T-helper 1 cell treated with Interleukin-12 subunit alpha and Interleukin-12 subunit beta and Interleukin-4 antibody, amounts not matched to agents 30 μg/mL and 1 μg/mL, for 36 hours (primary cell): ENCODE measurements at regions not wholly inside any gene's neighbourhood (a gene's known extent, or its start where the extent isn't known, plus 50 kb on each side); places are given as distances from the start of the nearest gene placed in this dataset.

Source experiments
- H3K27ac Mint-ChIP-seq: one replicate; pipeline ENCODE4 v1.8.0; 2021; ENCODE audit warnings: mild to moderate bottlenecking, mixed read lengths
- H3K27me3 Mint-ChIP-seq: one replicate; pipeline ENCODE4 v1.8.0; 2021; ENCODE audit warnings: low read depth, mixed read lengths
- H3K36me3 Mint-ChIP-seq: one replicate; pipeline ENCODE4 v1.8.0; 2021; ENCODE audit warnings: low read depth, mixed read lengths
- H3K4me1 Mint-ChIP-seq: one replicate; pipeline ENCODE4 v1.8.0; 2021; ENCODE audit warnings: low read depth, mixed read lengths
- H3K4me3 Mint-ChIP-seq: one replicate; pipeline ENCODE4 v1.8.0; 2021; ENCODE audit warnings: mild to moderate bottlenecking, moderate library complexity, mixed read lengths
- H3K9me3 Mint-ChIP-seq: one replicate; pipeline ENCODE4 v1.8.0; 2021; ENCODE audit warnings: mixed read lengths

DNA sequence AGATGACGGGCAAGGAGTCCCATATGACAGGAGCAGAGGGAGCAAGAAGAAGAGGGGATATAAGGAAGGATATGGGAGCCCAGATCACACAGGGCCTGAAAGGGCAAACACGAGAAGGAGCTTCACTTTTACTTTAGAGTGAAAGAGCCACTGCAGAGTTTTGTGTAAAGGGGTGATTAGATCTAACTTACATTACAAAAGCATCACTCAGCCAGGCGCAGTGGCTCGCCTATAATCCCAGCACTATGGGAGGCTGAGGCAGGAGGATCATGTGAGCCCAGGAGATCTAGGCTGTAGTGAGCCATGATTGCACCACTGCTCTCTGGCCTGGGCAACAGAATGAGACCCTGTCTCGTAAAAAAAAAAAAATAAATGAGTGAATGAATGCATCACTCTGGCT is 91.1 kb downstream of the MPP7 start:
- no peak overlapping the region for H3K4me3 Mint-ChIP-seq
- H3K4me1 Mint-ChIP-seq, result no peaks in the 10 kb centered on the region
- no peak overlapping the region for H3K27ac Mint-ChIP-seq
- no peaks in the 10 kb centered on the region for H3K27me3 Mint-ChIP-seq
- no peaks in the 10 kb centered on the region for H3K36me3 Mint-ChIP-seq
- no peaks in the 10 kb centered on the region for H3K9me3 Mint-ChIP-seq

- Mint-ChIP-seq H3K9me3 (no peaks in the 10 kb centered on the region), H3K4me1 (no peaks in the 10 kb centered on the region), H3K27ac (no peak overlapping the region), H3K36me3 (no peaks in the 10 kb centered on the region), H3K27me3 (no peaks in the 10 kb centered on the region), H3K4me3 (no peak overlapping the region)
These were observed 95.1 kb downstream of the MPP7 start for GRCh38 chr10:28207799-28208198.

DNA sequence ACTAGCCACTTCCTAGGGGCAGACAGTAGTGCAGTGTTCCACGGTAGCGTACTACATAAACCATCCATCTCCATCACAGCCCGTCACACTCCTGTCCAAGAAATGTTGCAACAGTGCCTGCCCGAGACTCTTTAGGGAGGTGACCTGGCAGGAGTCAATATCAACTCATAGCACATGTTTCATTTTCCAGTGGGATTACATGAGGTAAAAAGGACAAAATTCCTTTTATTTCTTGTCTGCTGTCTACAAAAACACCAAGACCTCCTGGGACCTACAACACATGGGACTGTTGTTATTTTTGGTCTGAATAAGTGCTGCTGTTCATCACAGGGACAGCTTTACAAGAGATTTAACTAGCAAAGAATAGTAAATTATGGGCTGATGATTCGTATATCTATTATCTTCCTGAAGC is 99.9 kb downstream of the MPP7 start:
- Mint-ChIP-seq H3K27ac (no peak overlapping the region), H3K4me1 (no peaks in the 10 kb centered on the region), H3K4me3 (no peak overlapping the region), H3K27me3 (no peaks in the 10 kb centered on the region), H3K36me3 (no peaks in the 10 kb centered on the region), H3K9me3 (no peaks in the 10 kb centered on the region)

DNA sequence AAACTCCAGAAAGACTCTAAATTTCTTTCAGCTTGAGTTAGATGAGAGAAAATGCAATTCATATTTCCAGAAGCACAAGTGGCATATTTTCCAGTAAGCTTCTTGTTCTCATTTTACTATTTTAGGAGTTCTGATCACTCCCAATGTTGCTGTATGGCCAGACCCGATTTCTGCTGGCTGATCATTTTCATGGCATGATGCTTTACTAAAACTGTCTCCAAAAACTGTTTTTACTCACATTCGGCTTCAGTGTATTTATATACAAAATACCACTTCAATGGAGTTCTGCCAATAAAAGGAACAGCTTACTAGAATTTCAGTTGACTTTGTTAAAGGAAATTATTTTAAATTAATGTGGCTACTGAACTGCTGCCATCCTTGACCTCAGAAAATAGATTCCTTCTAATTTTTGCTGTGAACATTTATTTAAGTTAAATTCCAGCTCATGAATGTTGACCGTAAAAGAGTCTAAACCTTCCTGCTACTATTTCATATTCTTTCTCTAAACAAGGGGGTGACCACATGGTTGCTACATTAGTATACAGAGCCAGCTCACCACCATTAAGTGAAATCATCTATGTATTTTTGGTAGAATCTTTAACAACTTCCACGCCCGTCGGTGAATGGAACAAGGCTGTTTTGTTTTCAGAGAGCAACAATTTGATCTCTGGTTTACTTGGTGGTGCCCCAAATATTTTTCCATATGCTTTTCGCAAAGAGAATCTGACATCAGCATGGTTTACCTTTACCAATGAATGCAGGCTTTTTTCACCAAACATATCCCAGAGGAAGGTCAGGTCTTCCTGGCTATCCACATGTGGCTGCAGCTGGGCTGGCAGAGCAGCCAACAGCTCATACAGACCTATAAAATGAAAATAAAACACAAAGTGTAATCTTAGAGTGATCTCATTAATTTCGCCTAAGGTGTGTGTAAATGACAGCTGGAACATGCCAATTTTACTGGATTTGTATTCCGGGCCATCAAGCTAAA is 101.2 kb downstream of the MPP7 start:
- Mint-ChIP-seq H3K4me3 (no peak overlapping the region), H3K36me3 (no peaks in the 10 kb centered on the region), H3K27me3 (no peaks in the 10 kb centered on the region), H3K4me1 (no peaks in the 10 kb centered on the region), H3K27ac (no peak overlapping the region), H3K9me3 (no peaks in the 10 kb centered on the region)

- Mint-ChIP-seq H3K4me1 (no peaks in the 10 kb centered on the region), H3K36me3 (no peaks in the 10 kb centered on the region), H3K4me3 (no peak overlapping the region), H3K27ac (no peak overlapping the region), H3K27me3 (no peaks in the 10 kb centered on the region), H3K9me3 (no peaks in the 10 kb centered on the region)
These were observed 102.1 kb downstream of the MPP7 start for GRCh38 chr10:28200775-28201174.

- H3K4me1 Mint-ChIP-seq, result no peaks in the 10 kb centered on the region
- no peaks in the 10 kb centered on the region for H3K9me3 Mint-ChIP-seq
- H3K27ac Mint-ChIP-seq, result no peak overlapping the region
- no peaks in the 10 kb centered on the region for H3K36me3 Mint-ChIP-seq
- no peak overlapping the region for H3K4me3 Mint-ChIP-seq
- H3K27me3 Mint-ChIP-seq, result no peaks in the 10 kb centered on the region
These were observed 102.9 kb downstream of the MPP7 start for GRCh38 chr10:28199941-28200340.

DNA sequence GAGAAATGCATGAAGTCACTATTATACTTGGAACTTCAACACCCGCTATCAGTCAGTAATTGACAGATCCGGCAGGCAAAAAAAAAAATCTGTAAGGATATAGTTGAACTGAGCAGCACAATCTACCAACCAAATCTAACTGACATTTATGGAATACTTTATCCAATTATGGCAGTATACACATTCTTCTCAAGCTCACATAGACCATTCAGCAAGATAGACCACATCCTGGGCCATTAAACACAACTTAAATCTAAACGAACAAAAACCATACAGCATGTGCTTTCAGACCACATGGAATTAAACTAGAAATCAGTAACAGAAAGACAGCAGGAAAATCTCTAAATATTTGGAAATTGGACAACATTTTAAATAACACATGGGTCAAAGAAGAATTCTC is 112.7 kb downstream of the MPP7 start:
- no peak overlapping the region for H3K27ac Mint-ChIP-seq
- no peaks in the 10 kb centered on the region for H3K36me3 Mint-ChIP-seq
- H3K9me3 Mint-ChIP-seq, result no peaks in the 10 kb centered on the region
- H3K4me3 Mint-ChIP-seq, result no peak overlapping the region
- H3K4me1 Mint-ChIP-seq, result no peaks in the 10 kb centered on the region
- H3K27me3 Mint-ChIP-seq, result peaks cover 9% of the 10 kb centered on the region

GRCh38 chr10:28188526-28188925 is 114.3 kb downstream of the MPP7 start:
- no peaks in the 10 kb centered on the region for H3K36me3 Mint-ChIP-seq
- H3K27me3 Mint-ChIP-seq, result peaks cover 9% of the 10 kb centered on the region
- no peak overlapping the region for H3K27ac Mint-ChIP-seq
- no peaks in the 10 kb centered on the region for H3K4me1 Mint-ChIP-seq
- no peaks in the 10 kb centered on the region for H3K9me3 Mint-ChIP-seq
- H3K4me3 Mint-ChIP-seq, result no peak overlapping the region

DNA sequence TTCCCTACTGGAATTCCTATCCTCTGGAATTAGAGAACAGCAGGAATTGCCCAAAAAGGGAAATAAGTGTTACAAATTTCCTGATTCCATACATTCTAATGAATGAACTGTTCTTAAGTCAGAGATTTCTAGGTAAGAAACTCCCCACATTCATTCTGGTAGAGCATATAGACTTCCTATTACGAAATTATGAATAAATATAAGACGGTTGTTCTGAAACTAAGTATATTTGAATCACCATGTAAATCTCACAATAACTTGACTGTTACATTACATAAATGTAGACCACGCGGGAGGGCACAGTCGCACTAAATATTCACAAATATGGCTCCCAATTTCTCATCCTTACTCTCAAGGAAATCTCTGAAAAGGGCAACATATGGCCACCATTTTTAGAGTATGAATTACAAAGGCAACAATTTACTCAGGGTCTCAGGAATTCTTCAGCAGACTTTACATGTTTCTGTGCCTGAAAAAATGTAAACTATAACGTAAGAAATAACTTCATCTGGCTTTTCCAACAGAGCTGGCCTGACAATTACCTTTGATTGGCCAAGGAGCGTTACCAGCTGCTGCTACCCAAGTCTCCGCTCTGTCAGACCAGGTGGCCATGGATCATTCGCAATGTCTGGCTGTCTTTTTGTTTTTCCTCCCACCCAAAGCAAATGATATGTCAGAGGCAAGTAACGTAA is 115.8 kb downstream of the MPP7 start:
- no peak overlapping the region for H3K27ac Mint-ChIP-seq
- no peak overlapping the region for H3K4me3 Mint-ChIP-seq
- no peaks in the 10 kb centered on the region for H3K9me3 Mint-ChIP-seq
- no peaks in the 10 kb centered on the region for H3K36me3 Mint-ChIP-seq
- H3K27me3 Mint-ChIP-seq, result peaks cover 9% of the 10 kb centered on the region
- H3K4me1 Mint-ChIP-seq, result no peaks in the 10 kb centered on the region

GRCh38 chr10:28186461-28186860 is 116.4 kb downstream of the MPP7 start:
- Mint-ChIP-seq H3K9me3 (no peaks in the 10 kb centered on the region), H3K36me3 (no peaks in the 10 kb centered on the region)

GRCh38 chr10:28184810-28185209 is 118.1 kb downstream of the MPP7 start:
- Mint-ChIP-seq H3K27ac (no peak overlapping the region), H3K27me3 (no peaks in the 10 kb centered on the region), H3K4me3 (no peak overlapping the region), H3K4me1 (no peaks in the 10 kb centered on the region), H3K36me3 (no peaks in the 10 kb centered on the region), H3K9me3 (no peaks in the 10 kb centered on the region)

More at GRCh38 chr10:28186461-28186860, 116.4 kb downstream of the MPP7 start:
- no peak overlapping the region for H3K27ac Mint-ChIP-seq
- no peak overlapping the region for H3K4me3 Mint-ChIP-seq
- H3K4me1 Mint-ChIP-seq, result no peaks in the 10 kb centered on the region
- peaks cover 9% of the 10 kb centered on the region for H3K27me3 Mint-ChIP-seq

DNA sequence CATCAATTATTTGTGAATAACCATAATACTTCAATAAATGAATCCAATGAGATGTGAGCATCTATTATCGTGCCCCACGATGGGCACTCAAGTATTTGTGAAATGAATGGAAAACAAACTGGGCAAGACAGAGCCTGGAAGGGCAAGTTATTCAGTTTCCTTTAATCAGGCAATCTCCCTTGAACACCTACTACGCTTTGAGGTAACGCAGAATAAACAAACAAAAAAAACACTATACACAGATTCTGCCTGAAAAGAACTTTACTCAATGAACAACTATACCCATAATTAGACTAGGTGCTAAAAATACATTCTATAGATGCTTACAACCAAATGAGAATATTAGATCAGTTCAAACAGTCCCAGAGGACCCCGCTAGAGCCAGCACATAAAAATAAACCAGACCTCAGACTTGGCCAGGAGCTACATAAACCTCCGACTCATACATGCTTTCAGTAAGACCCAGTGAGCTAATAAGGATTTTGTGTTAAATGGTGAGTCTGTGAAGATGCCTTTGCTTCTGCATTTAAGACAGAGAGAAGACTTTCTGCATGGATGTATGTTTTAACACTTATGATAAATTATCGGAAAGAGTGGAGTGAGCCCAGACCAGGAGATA is 121.3 kb downstream of the MPP7 start:
- H3K27me3 Mint-ChIP-seq, result no peaks in the 10 kb centered on the region
- H3K27ac Mint-ChIP-seq, result no peak overlapping the region
- H3K9me3 Mint-ChIP-seq, result no peaks in the 10 kb centered on the region
- no peak overlapping the region for H3K4me3 Mint-ChIP-seq
- H3K36me3 Mint-ChIP-seq, result peaks cover under 1% of the 10 kb centered on the region
- peaks cover 13% of the 10 kb centered on the region for H3K4me1 Mint-ChIP-seq

- peaks cover 13% of the 10 kb centered on the region for H3K4me1 Mint-ChIP-seq
- peaks cover 1% of the 10 kb centered on the region for H3K36me3 Mint-ChIP-seq
- no peaks in the 10 kb centered on the region for H3K27me3 Mint-ChIP-seq
- no peak overlapping the region for H3K4me3 Mint-ChIP-seq
- H3K27ac Mint-ChIP-seq, result no peak overlapping the region
- H3K9me3 Mint-ChIP-seq, result no peaks in the 10 kb centered on the region
These were observed 122.2 kb downstream of the MPP7 start for GRCh38 chr10:28180654-28181053.

DNA sequence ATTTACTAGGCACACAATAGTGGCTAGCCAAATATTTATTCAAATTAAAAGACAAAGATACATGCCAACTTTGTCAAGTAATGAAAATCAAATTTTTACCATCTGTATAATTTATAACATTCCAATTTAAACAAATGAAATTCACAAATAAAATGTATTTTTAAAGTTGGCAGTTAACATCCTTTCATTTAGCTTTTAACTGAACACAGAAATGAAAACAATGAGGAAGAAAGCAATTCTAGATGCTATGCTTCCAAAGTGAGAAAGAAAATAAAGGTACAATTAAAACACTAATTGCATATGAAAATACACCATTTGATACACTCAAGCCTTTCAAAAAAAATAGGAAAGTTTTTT is 123.1 kb downstream of the MPP7 start:
- peaks cover under 1% of the 10 kb centered on the region for H3K27me3 Mint-ChIP-seq
- no peak overlapping the region for H3K4me3 Mint-ChIP-seq
- peaks cover 1% of the 10 kb centered on the region for H3K36me3 Mint-ChIP-seq
- H3K9me3 Mint-ChIP-seq, result no peaks in the 10 kb centered on the region
- H3K4me1 Mint-ChIP-seq, result peaks cover 13% of the 10 kb centered on the region
- H3K27ac Mint-ChIP-seq, result no peak overlapping the region
